IMR-90 (cell line): ENCODE measurements at regions not wholly inside any gene's neighbourhood (a gene's known extent, or its start where the extent isn't known, plus 50 kb on each side); places are given as distances from the start of the nearest gene placed in this dataset.

Source experiments
- CTCF ChIP-seq: conservative IDR thresholded peaks from 2 replicates; pipeline ENCODE4 v1.5.1; 2012; ENCODE audit warnings: mild to moderate bottlenecking, low read depth, low read length, improper control_type of control experiment
- ELK1 ChIP-seq: fragments of 150-350 bp; IDR thresholded peaks from 2 replicates; pipeline ENCODE4 v1.6.1; 2016; ENCODE audit warnings: low read depth, mild to moderate bottlenecking, low read length, moderate library complexity, borderline replicate concordance
- FOS ChIP-seq: fragments of 150-350 bp; IDR thresholded peaks from 2 replicates; pipeline ENCODE4 v1.6.1; 2016; ENCODE audit warnings: low read depth, low read length
- MAFK ChIP-seq: IDR thresholded peaks from 2 replicates; pipeline ENCODE4 v1.6.1; 2012; ENCODE audit warnings: low read depth, low read length, improper control_type of control experiment
- POLR2A ChIP-seq: IDR thresholded peaks from 2 replicates; pipeline ENCODE4 v1.6.1; 2012; ENCODE audit warnings: mild to moderate bottlenecking, low read depth, low read length
- RCOR1 ChIP-seq: IDR thresholded peaks from 2 replicates; pipeline ENCODE4 v1.6.1; 2012; ENCODE audit warnings: mild to moderate bottlenecking, low read length, improper control_type of control experiment; ENCODE audit not compliant: insufficient replicate concordance
- SMC3 ChIP-seq: fragments of 150-350 bp; IDR thresholded peaks from 2 replicates; pipeline ENCODE4 v1.6.1; 2016; ENCODE audit warnings: low read depth, mild to moderate bottlenecking, antibody characterized with exemption, low read length, moderate library complexity

- TF ChIP-seq CTCF (no peak), POLR2A (no peak), ELK1 (no peak), SMC3 (no peak), FOS (no peak), MAFK (no peak), RCOR1 (no peak)
Observed at GRCh38 chr3:5445676-5446201, 258.2 kb downstream of the EDEM1 start.
